HepG2 (cell line): ENCODE measurements at regions not wholly inside any gene's neighbourhood (a gene's known extent, or its start where the extent isn't known, plus 50 kb on each side); places are given as distances from the start of the nearest gene placed in this dataset.
A peak's percentile ranks its signal among the peaks of the same experiment; 100 is the strongest.

Experiments used
- ARNT ChIP-seq: fragments of 450-650 bp; IDR thresholded peaks from 2 replicates; pipeline ENCODE4 v1.6.1; 2017
- ASH2L ChIP-seq: fragments of 300-600, 200-600 bp; sonication (generic); IDR thresholded peaks from 2 replicates; pipeline ENCODE4 v1.7.0; 2017; ENCODE audit warnings: low read depth, mild to moderate bottlenecking, moderate library complexity, mixed read lengths, low read length; ENCODE audit not compliant: insufficient read length
- ATF7-NPFF ChIP-seq: sonication (generic); formaldehyde crosslinking; IDR thresholded peaks from 2 replicates; pipeline ENCODE4 v1.8.1; 2023; ENCODE audit warnings: mild to moderate bottlenecking, low read depth, missing genetic modification reagents, moderate library complexity
- ELF3 ChIP-seq: IDR thresholded peaks from 2 replicates; pipeline ENCODE4 v1.6.1; 2016; ENCODE audit warnings: missing genetic modification reagents, missing compliant biosample characterization
- FOXO4 ChIP-seq: sonication (generic); formaldehyde crosslinking; conservative IDR thresholded peaks from 2 replicates; pipeline ENCODE4 v1.8.1; 2023; ENCODE audit warnings: missing genetic modification reagents
- MEF2D ChIP-seq: sonication (generic); formaldehyde crosslinking; IDR thresholded peaks from 2 replicates; pipeline ENCODE4 v1.5.1; 2020; ENCODE audit warnings: mild to moderate bottlenecking, missing genetic modification reagents
- MTF2 ChIP-seq: sonication (generic); formaldehyde crosslinking; IDR thresholded peaks from 2 replicates; pipeline ENCODE4 v1.5.0; 2020; ENCODE audit warnings: missing genetic modification reagents, borderline replicate concordance
- MYC ChIP-seq: sonication (generic); formaldehyde crosslinking; IDR thresholded peaks from 2 replicates; pipeline ENCODE4 v1.9.0; 2021; ENCODE audit warnings: missing genetic modification reagents, borderline replicate concordance
- PHF5A ChIP-seq: IDR thresholded peaks from one replicate; pipeline ENCODE4 v1.6.1; 2018; ENCODE audit warnings: low read depth, missing genetic modification reagents; ENCODE audit not compliant: unreplicated experiment
- RBFOX2 ChIP-seq: fragments of 200-400 bp; formaldehyde crosslinking; IDR thresholded peaks from 2 replicates; pipeline ENCODE4 v1.6.1; 2017; ENCODE audit warnings: low read depth, mild to moderate bottlenecking, low read length
- RFXAP ChIP-seq: sonication (generic); formaldehyde crosslinking; IDR thresholded peaks from 2 replicates; pipeline ENCODE4 v1.4.0; 2020; ENCODE audit warnings: missing genetic modification reagents, borderline replicate concordance
- SOX5 ChIP-seq: IDR thresholded peaks from 2 replicates; pipeline ENCODE4 v1.6.1; 2016; ENCODE audit warnings: borderline replicate concordance
- STAG1 ChIP-seq: sonication (generic); formaldehyde crosslinking; IDR thresholded peaks from 2 replicates; pipeline ENCODE4 v1.4.0; 2020; ENCODE audit warnings: missing genetic modification reagents
- SYNCRIP ChIP-seq: fragments of 200-400 bp; formaldehyde crosslinking; IDR thresholded peaks from 2 replicates; pipeline ENCODE4 v1.6.1; 2018; ENCODE audit warnings: mild to moderate bottlenecking, low read depth, low read length; ENCODE audit not compliant: insufficient read depth
- TEAD3 ChIP-seq: optimal IDR thresholded peaks from 2 replicates; pipeline ENCODE3; 2016; ENCODE audit warnings: borderline replicate concordance
- TERF1 ChIP-seq: sonication (generic); formaldehyde crosslinking; IDR thresholded peaks from 2 replicates; pipeline ENCODE4 v1.8.0; 2022; ENCODE audit warnings: mild to moderate bottlenecking, missing genetic modification reagents, moderate library complexity
- TP53 ChIP-seq: sonication (generic); formaldehyde crosslinking; conservative IDR thresholded peaks from 2 replicates; pipeline ENCODE4 v1.4.0; 2020; ENCODE audit warnings: missing genetic modification reagents
- TRIM24 ChIP-seq: sonication (generic); formaldehyde crosslinking; IDR thresholded peaks from 2 replicates; pipeline ENCODE4 v1.8.0; 2022; ENCODE audit warnings: mild to moderate bottlenecking, missing genetic modification reagents
- ZMYM3 ChIP-seq: sonication (generic); formaldehyde crosslinking; IDR thresholded peaks from 2 replicates; pipeline ENCODE4 v1.5.1; 2020; ENCODE audit warnings: mild to moderate bottlenecking, missing genetic modification reagents
- ZNF446 ChIP-seq: sonication (generic); formaldehyde crosslinking; IDR thresholded peaks from 2 replicates; pipeline ENCODE4 v1.5.0; 2020; ENCODE audit warnings: mild to moderate bottlenecking, missing genetic modification reagents
- ZNF770 ChIP-seq: sonication (generic); formaldehyde crosslinking; IDR thresholded peaks from 2 replicates; pipeline ENCODE4 v1.5.0; 2020; ENCODE audit warnings: mild to moderate bottlenecking, missing genetic modification reagents
- TF ChIP-seq, protein P1 (sequence below): IDR thresholded peaks from 2 replicates; pipeline ENCODE4 v1.6.1; 2016; ENCODE audit warnings: low read depth
- TF ChIP-seq, protein P2 (sequence below): IDR thresholded peaks from 2 replicates; pipeline ENCODE4 v1.6.1; 2012; ENCODE audit warnings: low read depth, low read length, improper control_type of control experiment

GRCh38 chr6:63516186-63516944 is 55.9 kb upstream of the LOC128125822 start (continued):
- no peak for TF ChIP-seq MTF2
- no peak for TF ChIP-seq FOXO4 (CRISPR knock-in tag)
- TF ChIP-seq, protein P1, sequence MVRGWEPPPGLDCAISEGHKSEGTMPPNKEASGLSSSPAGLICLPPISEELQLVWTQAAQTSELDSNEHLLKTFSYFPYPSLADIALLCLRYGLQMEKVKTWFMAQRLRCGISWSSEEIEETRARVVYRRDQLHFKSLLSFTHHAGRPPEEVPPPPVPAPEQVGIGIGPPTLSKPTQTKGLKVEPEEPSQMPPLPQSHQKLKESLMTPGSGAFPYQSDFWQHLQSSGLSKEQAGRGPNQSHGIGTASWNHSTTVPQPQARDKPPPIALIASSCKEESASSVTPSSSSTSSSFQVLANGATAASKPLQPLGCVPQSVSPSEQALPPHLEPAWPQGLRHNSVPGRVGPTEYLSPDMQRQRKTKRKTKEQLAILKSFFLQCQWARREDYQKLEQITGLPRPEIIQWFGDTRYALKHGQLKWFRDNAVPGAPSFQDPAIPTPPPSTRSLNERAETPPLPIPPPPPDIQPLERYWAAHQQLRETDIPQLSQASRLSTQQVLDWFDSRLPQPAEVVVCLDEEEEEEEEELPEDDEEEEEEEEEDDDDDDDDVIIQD (CRISPR knock-in tag): peak; percentile 88
- TF ChIP-seq ZNF446 (CRISPR knock-in tag): no peak
- no peak for TF ChIP-seq ATF7-NPFF (CRISPR knock-in tag)
- TF ChIP-seq ELF3 (CRISPR knock-in tag): peak; percentile 72
- TF ChIP-seq TERF1 (CRISPR knock-in tag): no peak
- TF ChIP-seq MEF2D (CRISPR knock-in tag): peak; percentile 74; the same call in 1 of the 2 replicates
- 0 out of 2 replicates have a peak, but pooled peaks have one; percentile 35 for TF ChIP-seq TP53
- TF ChIP-seq ZMYM3 (CRISPR knock-in tag): peak; percentile 60; the same call in 1 of the 2 replicates
- no peak for TF ChIP-seq PHF5A (CRISPR knock-in tag)
- TF ChIP-seq RFXAP: no peak
- TF ChIP-seq ZNF770 (CRISPR knock-in tag): peak; percentile 76
- TF ChIP-seq TEAD3: peak; percentile 94
- peak; percentile 92 for TF ChIP-seq ASH2L
- peak; percentile 98 for TF ChIP-seq SOX5 (CRISPR knock-in tag)
- no peak for TF ChIP-seq TRIM24 (CRISPR knock-in tag)
- TF ChIP-seq, protein P2, sequence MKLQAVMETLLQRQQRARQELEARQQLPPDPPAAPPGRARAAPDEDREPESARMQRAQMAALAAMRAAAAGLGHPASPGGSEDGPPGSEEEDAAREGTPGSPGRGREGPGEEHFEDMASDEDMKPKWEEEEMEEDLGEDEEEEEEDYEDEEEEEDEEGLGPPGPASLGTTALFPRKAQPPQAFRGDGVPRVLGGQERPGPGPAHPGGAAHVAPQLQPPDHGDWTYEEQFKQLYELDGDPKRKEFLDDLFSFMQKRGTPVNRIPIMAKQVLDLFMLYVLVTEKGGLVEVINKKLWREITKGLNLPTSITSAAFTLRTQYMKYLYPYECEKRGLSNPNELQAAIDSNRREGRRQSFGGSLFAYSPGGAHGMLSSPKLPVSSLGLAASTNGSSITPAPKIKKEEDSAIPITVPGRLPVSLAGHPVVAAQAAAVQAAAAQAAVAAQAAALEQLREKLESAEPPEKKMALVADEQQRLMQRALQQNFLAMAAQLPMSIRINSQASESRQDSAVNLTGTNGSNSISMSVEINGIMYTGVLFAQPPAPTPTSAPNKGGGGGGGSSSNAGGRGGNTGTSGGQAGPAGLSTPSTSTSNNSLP: peak; percentile 97
- TF ChIP-seq SYNCRIP: no peak
- TF ChIP-seq ARNT: no peak
- TF ChIP-seq RBFOX2: peak; percentile 92
- TF ChIP-seq MYC (CRISPR knock-in tag): no peak
- peak; percentile 37; the same call in 1 of the 2 replicates for TF ChIP-seq STAG1
